ENCODE measurements at regions not wholly inside any gene's neighbourhood (a gene's known extent, or its start where the extent isn't known, plus 50 kb on each side); places are given as distances from the start of the nearest gene placed in this dataset.

GRCh38 chr1:221069986-221070385 lies 190.7 kb downstream of the HLX start:
- TF ChIP-seq POLR2A (IDR thresholded peaks at IDR 0.05; ENCODE audit: low read depth, low read length) = no peak
- TF ChIP-seq POLR2AphosphoS5 (IDR thresholded peaks at IDR 0.05; ENCODE audit: low read depth, low read length) = no peak
- TF ChIP-seq TAF1 (IDR thresholded peaks at IDR 0.05; ENCODE audit: borderline replicate concordance, low read depth, low read length) = no peak
